Endodermal cell (in vitro differentiated cells): ENCODE measurements at regions not wholly inside any gene's neighbourhood (a gene's known extent, or its start where the extent isn't known, plus 50 kb on each side); places are given as distances from the start of the nearest gene placed in this dataset.

Experiments
- DNase-seq: peaks from one replicate; pipeline ENCODE4 v3.0.0-alpha.2; 2017
- H3K27ac ChIP-seq: 2 replicates; pipeline ENCODE4 v1.5.1; 2013; ENCODE audit warnings: mild to moderate bottlenecking, low read depth, low read length, moderate library complexity
- H3K27me3 ChIP-seq: 2 replicates; pipeline ENCODE4 v1.6.1; 2013; ENCODE audit warnings: mild to moderate bottlenecking, low read length, moderate library complexity; ENCODE audit not compliant: insufficient read depth, control insufficient read depth, poor library complexity, severe bottlenecking
- H3K36me3 ChIP-seq: 2 replicates; pipeline ENCODE4 v1.7.0; 2013; ENCODE audit warnings: mild to moderate bottlenecking, low read length, moderate library complexity; ENCODE audit not compliant: control insufficient read depth, insufficient read depth
- H3K4me1 ChIP-seq: one replicate; pipeline ENCODE4 v1.7.0; 2013; ENCODE audit warnings: low read length; ENCODE audit not compliant: control insufficient read depth, insufficient read depth
- H3K4me3 ChIP-seq: 2 replicates; pipeline ENCODE4 v1.5.1; 2013; ENCODE audit warnings: mild to moderate bottlenecking, low read length, moderate library complexity
- H3K9ac ChIP-seq: 2 replicates; pipeline ENCODE4 v1.6.1; 2013; ENCODE audit warnings: mild to moderate bottlenecking, low read length, moderate library complexity; ENCODE audit not compliant: poor library complexity, severe bottlenecking; ENCODE audit errors: extremely low read depth
- H3K9me3 ChIP-seq: 2 replicates; pipeline ENCODE4 v1.6.1; 2013; ENCODE audit warnings: mild to moderate bottlenecking, low read length, moderate library complexity; ENCODE audit not compliant: control insufficient read depth
- H3K27ac Mint-ChIP-seq: 2 replicates; pipeline ENCODE4 v1.8.0; 2020; ENCODE audit warnings: mixed read lengths
- H3K27me3 Mint-ChIP-seq: 2 replicates; pipeline ENCODE4 v1.8.0; 2021; ENCODE audit warnings: mild to moderate bottlenecking, mixed read lengths; ENCODE audit not compliant: insufficient read depth
- H3K36me3 Mint-ChIP-seq: 2 replicates; pipeline ENCODE4 v1.8.0; 2020; ENCODE audit warnings: low read depth, mixed read lengths
- H3K4me1 Mint-ChIP-seq: 2 replicates; pipeline ENCODE4 v1.8.0; 2020; ENCODE audit warnings: mixed read lengths
- H3K4me3 Mint-ChIP-seq: 2 replicates; pipeline ENCODE4 v1.8.0; 2020; ENCODE audit warnings: mild to moderate bottlenecking, moderate library complexity, mixed read lengths
- H3K9me3 Mint-ChIP-seq: 2 replicates; pipeline ENCODE4 v1.8.0; 2020; ENCODE audit warnings: mild to moderate bottlenecking, mixed read lengths
- WGBS, 2 experiments: methylation state at CpG; one replicate each; pipeline versions ENCODE4 v1.1.5 to v1.1.7; 2013; ENCODE audit warnings: missing lambda C conversion rate in 2 of 2, mixed read lengths in 1 of 2; ENCODE audit not compliant: insufficient coverage in 1 of 2, insufficient read length in 1 of 2; 5-methylcytosine and 5-hydroxymethylcytosine counted together
- TF ChIP-seq, protein P1 (sequence below): fragments of 200-600 bp; sonication (generic); conservative IDR thresholded peaks from 2 replicates; pipeline ENCODE4 v1.5.0; 2021; ENCODE audit warnings: antibody characterized with exemption, mild to moderate bottlenecking

GRCh38 chr10:22837771-22838170 is 90.1 kb upstream of the ARMC3 start:
- no peak for DNase-seq
- 83 to 100% methylated on average over 1 of the region's 1 CpG for WGBS, 2 experiments

GRCh38 chr10:22837351-22837750 is 90.5 kb upstream of the ARMC3 start:
- no peak overlapping the region for H3K9ac ChIP-seq
- WGBS, 2 experiments, result 95 to 97% methylated on average over 5 to 7 of the region's 7 CpGs
- no peak overlapping the region for H3K4me3 Mint-ChIP-seq
- H3K36me3 ChIP-seq, result no peaks in the 10 kb centered on the region
- H3K27me3 ChIP-seq, result no peaks in the 10 kb centered on the region
- H3K36me3 Mint-ChIP-seq, result no peaks in the 10 kb centered on the region
- no peaks in the 10 kb centered on the region for H3K9me3 Mint-ChIP-seq
- no peaks in the 10 kb centered on the region for H3K27me3 Mint-ChIP-seq
- TF ChIP-seq, protein P1, sequence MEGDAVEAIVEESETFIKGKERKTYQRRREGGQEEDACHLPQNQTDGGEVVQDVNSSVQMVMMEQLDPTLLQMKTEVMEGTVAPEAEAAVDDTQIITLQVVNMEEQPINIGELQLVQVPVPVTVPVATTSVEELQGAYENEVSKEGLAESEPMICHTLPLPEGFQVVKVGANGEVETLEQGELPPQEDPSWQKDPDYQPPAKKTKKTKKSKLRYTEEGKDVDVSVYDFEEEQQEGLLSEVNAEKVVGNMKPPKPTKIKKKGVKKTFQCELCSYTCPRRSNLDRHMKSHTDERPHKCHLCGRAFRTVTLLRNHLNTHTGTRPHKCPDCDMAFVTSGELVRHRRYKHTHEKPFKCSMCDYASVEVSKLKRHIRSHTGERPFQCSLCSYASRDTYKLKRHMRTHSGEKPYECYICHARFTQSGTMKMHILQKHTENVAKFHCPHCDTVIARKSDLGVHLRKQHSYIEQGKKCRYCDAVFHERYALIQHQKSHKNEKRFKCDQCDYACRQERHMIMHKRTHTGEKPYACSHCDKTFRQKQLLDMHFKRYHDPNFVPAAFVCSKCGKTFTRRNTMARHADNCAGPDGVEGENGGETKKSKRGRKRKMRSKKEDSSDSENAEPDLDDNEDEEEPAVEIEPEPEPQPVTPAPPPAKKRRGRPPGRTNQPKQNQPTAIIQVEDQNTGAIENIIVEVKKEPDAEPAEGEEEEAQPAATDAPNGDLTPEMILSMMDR, result no peak
- H3K9me3 ChIP-seq, result no peaks in the 10 kb centered on the region
- DNase-seq, result no peak
- H3K27ac ChIP-seq, result no peak overlapping the region
- H3K4me1 Mint-ChIP-seq, result no peaks in the 10 kb centered on the region
- H3K4me1 ChIP-seq, result no peaks in the 10 kb centered on the region
- no peak overlapping the region for H3K27ac Mint-ChIP-seq
- H3K4me3 ChIP-seq, result no peak overlapping the region

More at GRCh38 chr10:22837771-22838170, 90.1 kb upstream of the ARMC3 start:
- no peak overlapping the region for H3K4me3 ChIP-seq
- Mint-ChIP-seq H3K27ac (no peak overlapping the region), H3K9me3 (no peaks in the 10 kb centered on the region), H3K4me1 (no peaks in the 10 kb centered on the region), H3K36me3 (no peaks in the 10 kb centered on the region), H3K4me3 (no peak overlapping the region), H3K27me3 (no peaks in the 10 kb centered on the region)
- H3K36me3 ChIP-seq, result no peaks in the 10 kb centered on the region
- no peaks in the 10 kb centered on the region for H3K9me3 ChIP-seq
- H3K27ac ChIP-seq, result no peak overlapping the region
- no peak overlapping the region for H3K9ac ChIP-seq
- TF ChIP-seq, protein P1, result no peak
- no peaks in the 10 kb centered on the region for H3K4me1 ChIP-seq
- no peaks in the 10 kb centered on the region for H3K27me3 ChIP-seq

DNA sequence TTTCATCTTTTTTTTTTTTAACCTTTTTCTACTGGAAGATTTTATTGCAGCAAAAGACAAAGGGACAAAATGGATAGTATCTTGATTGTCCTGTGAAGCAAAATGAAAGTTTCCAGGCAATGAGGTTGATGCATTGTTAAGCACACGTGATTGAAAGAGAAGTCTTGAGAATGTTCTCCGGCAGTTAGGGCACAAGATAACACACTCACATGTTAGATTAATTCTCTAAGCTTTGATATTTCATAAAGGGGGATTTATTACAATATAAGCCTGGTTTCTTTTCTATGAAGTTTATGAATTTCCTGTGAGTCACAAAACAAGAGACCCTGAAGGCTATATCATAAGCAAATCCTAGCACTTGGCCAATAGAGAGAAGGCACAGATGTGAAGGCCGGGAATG is 93.4 kb upstream of the ARMC3 start:
- no peaks in the 10 kb centered on the region for H3K9me3 ChIP-seq
- H3K9ac ChIP-seq, result no peak overlapping the region
- H3K4me1 Mint-ChIP-seq, result no peaks in the 10 kb centered on the region
- TF ChIP-seq, protein P1, result no peak
- H3K4me3 ChIP-seq, result no peak overlapping the region
- H3K9me3 Mint-ChIP-seq, result no peaks in the 10 kb centered on the region
- no peak for DNase-seq
- no peak overlapping the region for H3K4me3 Mint-ChIP-seq
- no peaks in the 10 kb centered on the region for H3K27me3 ChIP-seq
- no peaks in the 10 kb centered on the region for H3K27me3 Mint-ChIP-seq
- no peak overlapping the region for H3K27ac Mint-ChIP-seq
- H3K4me1 ChIP-seq, result no peaks in the 10 kb centered on the region
- WGBS, 2 experiments, result 60 to 95% methylated on average over 1 to 3 of the region's 3 CpGs
- H3K36me3 Mint-ChIP-seq, result no peaks in the 10 kb centered on the region
- no peaks in the 10 kb centered on the region for H3K36me3 ChIP-seq
- H3K27ac ChIP-seq, result no peak overlapping the region
